GM03348 (cell line): ENCODE measurements at regions not wholly inside any gene's neighbourhood (a gene's known extent, or its start where the extent isn't known, plus 50 kb on each side); places are given as distances from the start of the nearest gene placed in this dataset.

Source experiments
- DNase-seq: peaks from one replicate; pipeline ENCODE4 v3.0.0; 2012; ENCODE audit warnings: low spot score

- DNase-seq: no peak
These were observed 198.7 kb downstream of the SKIDA1 start for GRCh38 chr10:21326594-21327288.

- DNase-seq: no peak
These were observed 206.8 kb downstream of the SKIDA1 start for GRCh38 chr10:21318540-21319167.

GRCh38 chr10:21317902-21318301, 207.6 kb downstream of the SKIDA1 start:
- peak; percentile 17 for DNase-seq

- peak; percentile 91 for DNase-seq
These were observed 209.7 kb downstream of the SKIDA1 start for GRCh38 chr10:21315645-21316220.

- peak; percentile 41 for DNase-seq
These were observed 210.4 kb downstream of the SKIDA1 start for GRCh38 chr10:21314906-21315644.

- no peak for DNase-seq
These were observed 211.3 kb downstream of the SKIDA1 start for GRCh38 chr10:21314111-21314626.

- no peak for DNase-seq
These were observed 211.8 kb downstream of the SKIDA1 start for GRCh38 chr10:21313691-21314090.

- no peak for DNase-seq
These were observed 214.1 kb downstream of the SKIDA1 start for GRCh38 chr10:21311426-21311825.

GRCh38 chr10:21309427-21309826, 216.1 kb downstream of the SKIDA1 start:
- no peak for DNase-seq

- no peak for DNase-seq
These were observed 216.5 kb downstream of the SKIDA1 start for GRCh38 chr10:21308946-21309345.

- DNase-seq: no peak
These were observed 217.5 kb downstream of the SKIDA1 start for GRCh38 chr10:21308018-21308417.

GRCh38 chr10:21304608-21305007, 220.9 kb downstream of the SKIDA1 start:
- DNase-seq: no peak

- DNase-seq: no peak
These were observed 221.3 kb downstream of the SKIDA1 start for GRCh38 chr10:21304198-21304597.

- DNase-seq: no peak
These were observed 224.9 kb downstream of the SKIDA1 start for GRCh38 chr10:21300551-21300950.

GRCh38 chr10:21299330-21299729, 226.2 kb downstream of the SKIDA1 start:
- no peak for DNase-seq

- DNase-seq: no peak
These were observed 226.8 kb downstream of the SKIDA1 start for GRCh38 chr10:21298701-21299100.

- DNase-seq: no peak
These were observed 227.7 kb downstream of the SKIDA1 start for GRCh38 chr10:21297603-21298383.

- DNase-seq: no peak
These were observed 228.7 kb downstream of the SKIDA1 start for GRCh38 chr10:21296575-21297355.

GRCh38 chr10:21293518-21294356, 231.7 kb downstream of the SKIDA1 start:
- DNase-seq: no peak
